ENCODE measurements at regions not wholly inside any gene's neighbourhood (a gene's known extent, or its start where the extent isn't known, plus 50 kb on each side); places are given as distances from the start of the nearest gene placed in this dataset.

- POLR2A ChIA-PET (ENCODE audit: low non-redundant PET), result no interaction called here
- no peak overlapping the region for H3K27ac ChIP-seq
- no peak for TF ChIP-seq CTCF (conservative IDR thresholded peaks at IDR 0.05; ENCODE audit: low read depth)
- CTCF ChIA-PET, result no interaction called here
- no peak for DNase-seq (ENCODE audit: low spot score)
Measured at GRCh38 chr13:64938660-64939059, 2291.5 kb downstream of the PCDH9 start.

GRCh38 chr13:64937302-64937701, 2292.8 kb downstream of the PCDH9 start:
- ChIA-PET POLR2A (ENCODE audit: low non-redundant PET) (no interaction called here), CTCF (interaction anchor here (0.6 kb wide), 1 partner anchor 385 kb away, joined by 4 read pairs; no protein-coding TSS in a partner anchor)
- no peak for TF ChIP-seq CTCF (conservative IDR thresholded peaks at IDR 0.05; ENCODE audit: low read depth)
- H3K27ac ChIP-seq, result no peak overlapping the region
- no peak for DNase-seq (ENCODE audit: low spot score)

GRCh38 chr13:64936879-64937278, 2293.3 kb downstream of the PCDH9 start:
- ChIA-PET POLR2A (ENCODE audit: low non-redundant PET) (no interaction called here), CTCF (no interaction called here)
- DNase-seq (ENCODE audit: low spot score), result no peak
- H3K27ac ChIP-seq, result no peak overlapping the region
- no peak for TF ChIP-seq CTCF (conservative IDR thresholded peaks at IDR 0.05; ENCODE audit: low read depth)

- no peak overlapping the region for H3K27ac ChIP-seq
- POLR2A ChIA-PET (ENCODE audit: low non-redundant PET), result no interaction called here
- CTCF ChIA-PET, result no interaction called here
- no peak for DNase-seq (ENCODE audit: low spot score)
- no peak for TF ChIP-seq CTCF (conservative IDR thresholded peaks at IDR 0.05; ENCODE audit: low read depth)
Measured at GRCh38 chr13:64935441-64935840, 2294.7 kb downstream of the PCDH9 start.

GRCh38 chr13:64934569-64935362, 2295.4 kb downstream of the PCDH9 start:
- ChIA-PET POLR2A (ENCODE audit: low non-redundant PET) (no interaction called here), CTCF (no interaction called here)
- DNase-seq (ENCODE audit: low spot score), result no peak
- no peak overlapping the region for H3K27ac ChIP-seq
- no peak for TF ChIP-seq CTCF (conservative IDR thresholded peaks at IDR 0.05; ENCODE audit: low read depth)

GRCh38 chr13:64930636-64931035, 2299.5 kb downstream of the PCDH9 start:
- POLR2A ChIA-PET (ENCODE audit: low non-redundant PET), result no interaction called here
- H3K27ac ChIP-seq, result no peak overlapping the region
- DNase-seq (ENCODE audit: low spot score), result no peak
- TF ChIP-seq CTCF (conservative IDR thresholded peaks at IDR 0.05; ENCODE audit: low read depth), result no peak
- CTCF ChIA-PET, result no interaction called here
